NOMO-1 (cell line): ENCODE measurements at regions not wholly inside any gene's neighbourhood (a gene's known extent, or its start where the extent isn't known, plus 50 kb on each side); places are given as distances from the start of the nearest gene placed in this dataset.

Experiments
- DNase-seq, 2 experiments: peaks; one replicate each; lab custom pipeline; 2025; ENCODE audit not compliant: unreplicated experiment in 2 of 2; lab: John Stamatoyannopoulos, UW

DNA sequence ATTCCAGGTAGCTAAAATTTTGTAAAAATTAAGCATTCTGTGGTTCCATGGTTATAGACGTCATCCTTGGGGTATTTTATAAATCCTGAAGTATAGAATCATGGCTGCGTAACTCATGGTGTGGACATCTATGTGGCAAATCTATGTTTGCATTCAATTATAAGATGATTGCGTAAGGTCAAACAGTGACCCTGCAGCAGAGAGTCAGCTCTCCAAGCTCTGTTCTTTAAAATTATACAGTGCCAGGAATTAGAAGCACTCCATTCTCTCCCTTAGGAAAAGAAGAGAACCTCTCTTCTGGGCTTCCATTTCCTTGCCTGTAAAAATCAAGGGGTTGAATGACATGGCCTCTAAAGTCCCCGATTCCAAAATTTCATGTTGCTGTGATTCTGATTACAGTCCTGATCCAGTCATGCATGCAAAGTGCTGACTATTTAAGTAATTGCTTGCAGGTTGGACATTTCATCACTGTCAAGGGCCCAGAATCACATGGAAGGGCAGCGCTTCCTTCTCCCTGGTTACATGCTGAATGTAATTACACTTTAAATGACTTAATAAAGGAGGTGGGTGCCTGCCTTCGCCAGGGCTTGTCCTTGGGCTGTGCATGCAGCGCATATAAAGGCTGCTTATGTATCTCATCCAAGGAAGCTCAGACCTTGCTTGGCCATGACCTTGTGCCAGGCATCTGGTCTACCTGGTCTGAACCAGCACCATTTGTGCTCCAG, 550.7 kb downstream of the TYW1 start:
- no peak for DNase-seq

DNA sequence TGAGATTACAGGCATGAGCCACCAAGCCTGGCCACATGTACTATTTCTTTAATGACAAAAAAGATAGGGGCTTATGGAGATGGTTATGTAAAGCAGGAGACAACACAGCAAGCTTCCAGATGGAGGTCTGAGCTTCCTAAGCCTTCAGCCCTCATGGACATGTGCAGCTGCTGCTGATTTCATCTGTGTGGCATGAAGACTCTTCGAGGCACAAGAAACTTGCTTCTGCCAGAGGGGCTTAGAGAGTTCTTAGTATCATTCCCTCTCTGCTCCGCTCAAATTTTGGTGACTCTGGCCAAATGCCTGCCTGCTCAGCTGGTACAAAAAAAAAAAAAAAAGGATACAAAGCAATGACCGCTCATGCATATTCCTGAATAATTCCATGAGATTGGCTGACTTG, 552.5 kb downstream of the TYW1 start:
- no peak for DNase-seq

- no peak for DNase-seq
Observed at GRCh38 chr7:67550801-67551436, 554.3 kb downstream of the TYW1 start.

GRCh38 chr7:67552738-67553137, 556.1 kb downstream of the TYW1 start:
- DNase-seq = no peak

DNA sequence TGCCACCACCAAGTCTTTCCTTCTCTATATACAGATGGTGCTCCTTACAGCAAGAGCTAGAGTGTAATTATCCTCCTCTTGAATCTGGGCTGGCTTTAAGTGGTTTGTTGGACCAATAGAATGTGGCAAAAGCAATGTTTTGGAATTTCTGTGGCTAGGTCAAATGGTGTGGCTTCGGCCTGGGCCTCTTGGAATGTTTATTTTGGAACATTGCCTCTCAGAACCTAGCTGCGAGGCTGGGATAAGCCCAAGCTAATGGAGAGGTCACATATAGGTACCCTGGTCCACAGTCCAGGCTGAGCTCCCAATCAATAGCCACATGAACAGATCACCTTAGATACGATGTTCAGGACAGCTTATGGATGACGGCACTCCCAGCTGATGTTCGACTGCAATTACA, 556.7 kb downstream of the TYW1 start:
- no peak for DNase-seq

DNA sequence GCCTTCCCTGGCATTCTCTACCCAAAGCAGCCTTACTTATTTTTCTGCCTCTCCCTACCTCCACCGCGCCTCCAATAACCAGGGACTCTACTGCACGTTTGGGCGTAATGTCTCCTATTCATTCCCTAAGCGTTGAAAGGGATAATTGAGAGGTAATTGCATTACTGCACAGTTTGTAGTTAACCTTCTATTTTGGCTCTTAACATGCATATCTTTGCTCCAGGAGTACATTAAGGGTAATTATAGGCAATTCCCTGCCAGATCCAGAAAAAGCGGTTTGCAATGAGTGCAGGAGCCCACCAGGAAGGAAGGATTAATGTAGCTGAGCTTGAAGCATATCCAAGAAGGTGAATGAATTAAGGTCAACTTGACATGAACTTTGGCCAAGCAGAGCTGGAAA, 558.4 kb downstream of the TYW1 start:
- DNase-seq = no peak

- no peak for DNase-seq
Observed at GRCh38 chr7:67564959-67565358, 568.3 kb downstream of the TYW1 start.

DNA sequence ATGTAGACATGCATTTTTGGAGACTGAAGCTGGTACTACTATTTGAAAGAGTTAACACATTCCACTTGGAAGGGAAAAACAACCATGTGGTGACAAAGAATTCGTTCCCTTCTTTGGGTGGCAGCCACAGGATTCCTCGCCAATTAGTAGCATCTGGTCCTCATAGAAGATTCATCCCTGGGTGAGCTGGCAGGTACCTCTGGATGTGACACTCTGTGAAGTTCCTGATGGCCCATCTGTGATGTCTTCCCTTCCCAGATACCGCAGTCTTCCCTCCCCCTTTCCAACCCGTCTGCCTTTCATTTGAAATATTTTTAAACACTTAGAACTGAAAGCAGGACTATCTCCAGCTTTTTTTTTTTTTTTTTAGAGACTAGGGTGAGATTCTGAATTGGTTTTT, 569.5 kb downstream of the TYW1 start:
- DNase-seq = no peak

- no peak for DNase-seq
Observed at GRCh38 chr7:67571026-67571545, 574.5 kb downstream of the TYW1 start.

GRCh38 chr7:67573639-67574038, 577.0 kb downstream of the TYW1 start:
- no peak for DNase-seq

GRCh38 chr7:67588631-67589030, 592.0 kb downstream of the TYW1 start:
- DNase-seq = no peak

- DNase-seq = no peak
Observed at GRCh38 chr7:67589183-67589582, 592.5 kb downstream of the TYW1 start.

DNA sequence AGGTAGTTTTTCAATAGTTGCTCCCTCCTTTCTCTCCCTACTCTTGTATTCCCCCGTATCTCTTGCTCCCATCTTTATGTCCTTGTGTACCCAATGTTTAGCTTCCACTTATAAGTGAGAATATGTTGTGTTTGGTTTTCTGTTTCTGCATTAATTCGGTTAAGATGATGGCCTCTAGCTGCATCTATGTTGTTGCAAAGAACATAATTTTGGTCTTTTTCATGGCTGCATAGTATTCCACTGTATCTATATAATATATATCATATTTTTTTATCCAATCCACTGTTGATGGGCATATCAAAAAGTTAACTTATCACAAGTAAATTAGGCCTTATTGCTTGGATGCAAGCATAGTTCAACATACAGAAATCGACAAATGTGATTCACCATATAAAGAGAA, 594.0 kb downstream of the TYW1 start:
- DNase-seq = no peak

GRCh38 chr7:67593794-67594193, 597.2 kb downstream of the TYW1 start:
- DNase-seq = no peak

DNA sequence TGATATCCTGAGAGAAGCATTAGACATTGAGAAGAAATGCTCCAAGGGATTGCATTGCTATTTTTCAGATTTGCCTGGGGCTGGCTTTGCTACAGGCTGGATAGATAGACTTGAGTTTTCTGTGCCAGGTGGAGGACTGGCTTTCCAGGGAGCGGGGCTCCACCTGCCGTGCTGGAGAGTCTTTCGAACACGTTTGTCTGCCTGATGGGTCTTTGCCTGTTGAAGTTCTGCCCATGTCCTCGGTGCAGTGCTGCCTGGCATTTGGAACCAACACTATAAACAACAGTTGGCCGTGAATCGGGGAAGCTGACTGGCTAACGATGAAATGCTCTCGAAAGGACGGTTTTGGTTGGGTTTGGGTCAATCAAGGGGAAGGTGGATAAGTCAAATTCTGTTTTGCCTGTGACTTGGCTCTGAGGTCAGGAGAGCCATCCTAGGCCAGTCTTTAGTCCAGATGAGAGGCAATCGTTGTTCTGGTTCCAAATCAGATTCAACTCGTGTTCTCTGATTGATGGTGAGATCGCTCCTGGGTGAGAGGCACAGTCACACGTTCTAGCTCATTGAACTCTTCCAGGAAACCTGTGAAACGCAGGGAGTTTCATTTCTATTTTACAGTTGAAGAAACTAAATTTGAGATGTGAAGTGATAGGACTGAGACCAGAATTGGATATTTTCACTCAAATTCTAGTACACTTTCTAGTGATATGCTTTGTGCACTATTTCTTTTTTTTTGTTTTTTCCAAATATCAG, 599.0 kb downstream of the TYW1 start:
- DNase-seq = no peak

DNA sequence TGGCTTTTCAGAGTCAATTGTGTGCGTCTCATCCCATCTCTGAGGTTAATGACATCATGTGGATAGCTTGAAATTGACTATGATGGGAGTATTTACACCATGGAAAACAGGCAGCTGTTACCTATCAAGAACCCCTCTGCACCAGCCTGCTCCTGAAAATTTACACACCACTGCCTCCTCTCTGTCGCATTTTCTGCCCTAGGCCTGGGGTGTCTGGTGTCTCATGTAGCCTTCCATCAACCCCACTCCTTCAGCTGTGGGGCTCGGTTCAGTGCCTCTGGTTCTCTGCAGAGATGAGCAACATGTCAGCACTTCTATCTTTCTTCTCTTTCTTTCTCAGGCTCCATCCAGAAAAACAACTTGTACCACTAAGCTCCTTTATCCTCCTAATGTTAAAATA, 600.5 kb downstream of the TYW1 start:
- DNase-seq = no peak

DNA sequence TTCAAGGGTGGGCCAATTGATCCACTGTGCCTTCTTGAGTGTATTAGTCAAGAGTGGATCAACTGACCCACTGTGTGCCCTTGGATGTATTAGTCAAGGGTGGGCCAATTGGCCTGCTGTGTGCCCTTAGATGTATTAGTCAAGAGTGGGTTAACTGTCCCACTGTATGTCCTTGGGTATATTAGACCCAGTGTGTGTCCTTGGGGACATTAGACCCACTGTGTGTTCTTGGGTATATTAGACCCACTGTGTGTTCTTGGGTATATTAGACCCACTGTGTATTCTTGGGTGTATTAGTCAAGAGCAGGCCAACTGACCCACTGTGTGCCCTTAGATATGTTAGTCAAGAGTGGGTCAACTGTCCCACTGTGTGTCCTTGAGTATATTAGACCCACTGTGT, 601.8 kb downstream of the TYW1 start:
- DNase-seq = no peak

DNA sequence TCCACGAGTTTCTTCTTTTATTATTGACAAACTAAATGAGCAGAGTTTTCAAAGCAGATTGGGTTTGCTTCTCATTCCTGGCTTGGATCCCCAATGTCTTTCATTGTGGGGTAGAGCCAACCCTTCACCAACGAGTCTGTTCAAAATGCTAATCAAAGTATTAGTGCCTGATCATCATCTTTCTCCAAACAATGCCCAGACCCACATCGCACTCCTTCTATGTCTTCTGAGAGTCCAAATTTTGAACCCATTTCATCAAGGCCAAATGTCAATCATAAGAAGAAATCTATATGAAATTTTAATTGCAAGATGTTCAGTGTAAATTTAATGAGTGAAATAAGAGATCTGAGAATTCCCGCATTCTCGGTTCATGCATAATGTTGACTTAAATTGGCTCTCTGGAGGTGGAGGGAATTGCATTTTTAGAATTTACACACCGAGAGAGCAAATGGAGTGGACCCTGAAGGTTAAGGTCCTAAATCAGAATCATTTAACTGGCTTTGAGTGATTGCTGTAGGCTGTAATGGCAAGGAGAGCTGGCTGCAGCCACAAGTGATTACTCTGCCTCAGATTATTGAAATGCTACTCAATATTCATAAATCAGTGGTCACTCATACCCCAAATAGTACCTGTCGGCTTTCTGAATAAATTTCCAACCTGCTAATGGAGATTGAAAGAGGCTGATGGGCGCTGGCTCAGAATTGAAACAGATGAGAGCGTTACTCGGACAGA, 602.9 kb downstream of the TYW1 start:
- DNase-seq = no peak

- no peak for DNase-seq
Observed at GRCh38 chr7:67602246-67602887, 605.7 kb downstream of the TYW1 start.
